ENCODE measurements at regions not wholly inside any gene's neighbourhood (a gene's known extent, or its start where the extent isn't known, plus 50 kb on each side); places are given as distances from the start of the nearest gene placed in this dataset.

DNA sequence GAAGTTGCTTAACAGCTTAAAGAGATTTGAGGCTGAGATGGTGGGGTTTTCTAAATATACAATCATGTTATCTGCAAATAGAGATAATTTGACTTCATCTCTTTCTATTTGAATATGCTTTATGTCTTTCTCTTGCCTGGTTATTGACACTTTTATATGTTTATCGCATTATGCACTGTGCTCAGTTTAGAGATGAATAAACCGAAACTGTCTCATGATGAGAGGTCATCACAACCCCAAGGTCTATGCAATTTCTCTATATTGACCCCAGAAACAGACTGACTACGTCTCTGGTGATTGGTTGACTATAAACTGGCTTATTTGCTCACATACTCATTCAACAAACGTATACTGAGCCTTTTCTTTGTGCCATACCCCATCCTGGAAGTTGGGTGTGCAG lies 117.9 kb upstream of the NRIP1 start:
- no peak overlapping the region for H4K5ac ChIP-seq (ENCODE audit: low read depth, low read length)
- no TSS peak for BruUV-seq (replicated peaks)
- no peak overlapping the region for H3K4me3 ChIP-seq (ENCODE audit: insufficient read depth, low read depth, low read length)
- no peak overlapping the region for H2BK120ac ChIP-seq (ENCODE audit: low read depth, low read length)
- H3K4me1 ChIP-seq (ENCODE audit: control insufficient read depth, insufficient read depth, low read length): no peaks in the 10 kb centered on the region
- no peak overlapping the region for H2AFZ ChIP-seq (replicated peaks; ENCODE audit: low read length, poor library complexity)
- ATAC-seq (ENCODE audit: low read depth): no peak
- H3K23ac ChIP-seq (ENCODE audit: low read depth, low read length): no peak overlapping the region
- no peak overlapping the region for H4K8ac ChIP-seq (ENCODE audit: low read depth in 2 of 2, low read length in 2 of 2)
- no peak overlapping the region for H3K27ac ChIP-seq (ENCODE audit: insufficient read depth, low read length)
- no peak overlapping the region for H2BK15ac ChIP-seq (ENCODE audit: low read depth, low read length)
- no peak overlapping the region for H2BK20ac ChIP-seq (ENCODE audit: low read depth, low read length)
- H2BK5ac ChIP-seq (ENCODE audit: low read depth, low read length, poor library complexity, severe bottlenecking): no peak overlapping the region
- in situ Hi-C loops (cut with MboI; ENCODE audit: low sequenced_read_pairs) (no loop called here), dilution Hi-C loops (cut with HindIII; ENCODE audit: low sequenced_read_pairs, unreplicated experiment) (no loop called here), intact Hi-C loops (cut with micrococcal nuclease) (no loop called here)
- H3K56ac ChIP-seq (ENCODE audit: extremely low read depth, insufficient read depth, low read length): no peak overlapping the region
- DNase-seq: no peak
- H3K4ac ChIP-seq (ENCODE audit: low read depth, low read length): no peak overlapping the region
- no peaks in the 10 kb centered on the region for H3K79me1 ChIP-seq (ENCODE audit: low read depth in 1 of 2, low read length in 2 of 2)
- H3K9me1 ChIP-seq (ENCODE audit: insufficient read depth, low read length): no peaks in the 10 kb centered on the region
- no peaks in the 10 kb centered on the region for H3K9me3 ChIP-seq (ENCODE audit: control insufficient read depth, insufficient read depth, low read length)
- H3K4me2 ChIP-seq (ENCODE audit: low read depth, low read length): no peak overlapping the region
- TF ChIP-seq NFE2L2 (IDR thresholded peaks at IDR 0.05; ENCODE audit: low read depth, low read length) (no peak), USF2 (IDR thresholded peaks at IDR 0.05; ENCODE audit: low read depth, low read length) (no peak)
- no peaks in the 10 kb centered on the region for H3K27me3 ChIP-seq (ENCODE audit: control insufficient read depth, insufficient read depth, low read length)
- H3K18ac ChIP-seq (ENCODE audit: low read depth, low read length): no peak overlapping the region
- H4K91ac ChIP-seq (ENCODE audit: insufficient read depth, low read depth, low read length): no peak overlapping the region
- H3K14ac ChIP-seq (replicated peaks; ENCODE audit: low read depth, low read length): no peak overlapping the region
- POLR2A ChIA-PET (ENCODE audit: unreplicated experiment): no interaction called here
- no peaks in the 10 kb centered on the region for H4K20me1 ChIP-seq (ENCODE audit: insufficient read depth, low read length)
- no peaks in the 10 kb centered on the region for H3K36me3 ChIP-seq (ENCODE audit: control insufficient read depth, insufficient read depth, low read length)
- H2AK9ac ChIP-seq (replicated peaks; ENCODE audit: low read depth, low read length, poor library complexity): no peak overlapping the region
- no peak overlapping the region for H3K9ac ChIP-seq (ENCODE audit: low read depth, low read length)
- CTCF ChIA-PET: interaction anchor here (0.6 kb wide), 1 partner anchor 774 kb away, joined by 3 read pairs; no protein-coding TSS in a partner anchor
- WGBS, 2 experiments (ENCODE audit: extremely low coverage in 2 of 2, insufficient read length in 1 of 2): no CpG with 5 or more reads among the region's 4 CpGs
- H2AK5ac ChIP-seq (ENCODE audit: low read depth, low read length): no peak overlapping the region

All from IMR-90 (cell line).